ENCODE measurements at regions not wholly inside any gene's neighbourhood (a gene's known extent, or its start where the extent isn't known, plus 50 kb on each side); places are given as distances from the start of the nearest gene placed in this dataset.

- DNase-seq, result no peak
These were observed 115.6 kb upstream of the SLC45A1 start for GRCh38 chr1:8202182-8202905.

- DNase-seq, result no peak
These were observed 116.5 kb upstream of the SLC45A1 start for GRCh38 chr1:8201331-8201861.

GRCh38 chr1:8200317-8201115 lies 117.4 kb upstream of the SLC45A1 start:
- DNase-seq, result no peak

GRCh38 chr1:8198522-8198921 lies 119.4 kb upstream of the SLC45A1 start:
- no peak for DNase-seq

GRCh38 chr1:8197493-8198282 lies 120.2 kb upstream of the SLC45A1 start:
- DNase-seq, result peak; percentile 74

- no peak for DNase-seq
These were observed 123.3 kb upstream of the SLC45A1 start for GRCh38 chr1:8194481-8195227.

GRCh38 chr1:8193840-8194406 lies 124.0 kb upstream of the SLC45A1 start:
- no peak for DNase-seq

- DNase-seq, result no peak
These were observed 126.4 kb upstream of the SLC45A1 start for GRCh38 chr1:8191474-8191873.

GRCh38 chr1:8189931-8190483 lies 127.9 kb upstream of the SLC45A1 start:
- no peak for DNase-seq

- no peak for DNase-seq
These were observed 132.5 kb upstream of the SLC45A1 start for GRCh38 chr1:8185400-8185799.

- no peak for DNase-seq
These were observed 133.6 kb upstream of the SLC45A1 start for GRCh38 chr1:8184301-8184700.

- DNase-seq, result no peak
These were observed 135.7 kb upstream of the SLC45A1 start for GRCh38 chr1:8182034-8182761.

- no peak for DNase-seq
These were observed 138.7 kb upstream of the SLC45A1 start for GRCh38 chr1:8179132-8179793.

- no peak for DNase-seq
These were observed 141.6 kb upstream of the SLC45A1 start for GRCh38 chr1:8176279-8176678.

- DNase-seq, result no peak
These were observed 143.1 kb upstream of the SLC45A1 start for GRCh38 chr1:8174807-8175206.

GRCh38 chr1:8171751-8172464 lies 145.8 kb upstream of the ERRFI1 start:
- no peak for DNase-seq

- no peak for DNase-seq
These were observed 144.1 kb upstream of the ERRFI1 start for GRCh38 chr1:8170059-8170835.

- DNase-seq, result peak; percentile 16
These were observed 143.4 kb upstream of the ERRFI1 start for GRCh38 chr1:8169364-8170058.

Data from hematopoietic multipotent progenitor cell treated with erythropoietin and hydrocortisone succinate and interleukin-3 and kit ligand, for 8 days (in vitro differentiated cells).